C4-2B (cell line): ENCODE measurements at regions not wholly inside any gene's neighbourhood (a gene's known extent, or its start where the extent isn't known, plus 50 kb on each side); places are given as distances from the start of the nearest gene placed in this dataset.

ENCODE experiments used
- H3K27ac ChIP-seq: fragments of 450-650 bp; 2 replicates; pipeline ENCODE4 v1.5.1; 2017
- ZFX ChIP-seq: fragments of 450-650 bp; IDR thresholded peaks from 2 replicates; pipeline ENCODE4 v1.6.1; 2017
- TF ChIP-seq, protein P1 (sequence below): fragments of 450-650 bp; conservative IDR thresholded peaks from 2 replicates; pipeline ENCODE4 v1.5.1; 2017; ENCODE audit warnings: mild to moderate bottlenecking

GRCh38 chr1:80036690-80037432 is 1030.3 kb upstream of the ADGRL4 start:
- H3K27ac ChIP-seq, result no peak overlapping the region
- TF ChIP-seq ZFX, result no peak
- TF ChIP-seq, protein P1, sequence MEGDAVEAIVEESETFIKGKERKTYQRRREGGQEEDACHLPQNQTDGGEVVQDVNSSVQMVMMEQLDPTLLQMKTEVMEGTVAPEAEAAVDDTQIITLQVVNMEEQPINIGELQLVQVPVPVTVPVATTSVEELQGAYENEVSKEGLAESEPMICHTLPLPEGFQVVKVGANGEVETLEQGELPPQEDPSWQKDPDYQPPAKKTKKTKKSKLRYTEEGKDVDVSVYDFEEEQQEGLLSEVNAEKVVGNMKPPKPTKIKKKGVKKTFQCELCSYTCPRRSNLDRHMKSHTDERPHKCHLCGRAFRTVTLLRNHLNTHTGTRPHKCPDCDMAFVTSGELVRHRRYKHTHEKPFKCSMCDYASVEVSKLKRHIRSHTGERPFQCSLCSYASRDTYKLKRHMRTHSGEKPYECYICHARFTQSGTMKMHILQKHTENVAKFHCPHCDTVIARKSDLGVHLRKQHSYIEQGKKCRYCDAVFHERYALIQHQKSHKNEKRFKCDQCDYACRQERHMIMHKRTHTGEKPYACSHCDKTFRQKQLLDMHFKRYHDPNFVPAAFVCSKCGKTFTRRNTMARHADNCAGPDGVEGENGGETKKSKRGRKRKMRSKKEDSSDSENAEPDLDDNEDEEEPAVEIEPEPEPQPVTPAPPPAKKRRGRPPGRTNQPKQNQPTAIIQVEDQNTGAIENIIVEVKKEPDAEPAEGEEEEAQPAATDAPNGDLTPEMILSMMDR, result no peak

DNA sequence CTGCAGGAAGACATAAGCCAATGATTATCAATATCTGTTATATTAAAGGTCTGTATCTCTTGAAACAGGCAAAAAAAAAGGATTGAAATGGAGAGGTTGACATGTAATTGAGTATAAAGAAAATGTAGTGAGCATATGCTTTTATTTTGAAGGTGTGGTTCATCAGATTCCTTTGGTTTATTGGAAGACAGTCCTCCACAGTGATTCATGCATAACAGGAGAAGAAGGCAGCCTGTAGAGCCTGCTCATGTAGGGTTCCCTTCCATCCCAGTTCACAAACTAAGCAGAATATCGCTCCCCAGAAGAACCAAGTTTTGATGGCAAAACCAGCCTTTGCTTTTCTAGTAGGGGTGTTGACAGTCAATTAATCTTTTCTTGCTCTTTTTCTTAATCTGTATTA is 1016.8 kb upstream of the ADGRL4 start:
- no peak overlapping the region for H3K27ac ChIP-seq
- TF ChIP-seq, protein P1, result no peak
- TF ChIP-seq ZFX, result no peak

DNA sequence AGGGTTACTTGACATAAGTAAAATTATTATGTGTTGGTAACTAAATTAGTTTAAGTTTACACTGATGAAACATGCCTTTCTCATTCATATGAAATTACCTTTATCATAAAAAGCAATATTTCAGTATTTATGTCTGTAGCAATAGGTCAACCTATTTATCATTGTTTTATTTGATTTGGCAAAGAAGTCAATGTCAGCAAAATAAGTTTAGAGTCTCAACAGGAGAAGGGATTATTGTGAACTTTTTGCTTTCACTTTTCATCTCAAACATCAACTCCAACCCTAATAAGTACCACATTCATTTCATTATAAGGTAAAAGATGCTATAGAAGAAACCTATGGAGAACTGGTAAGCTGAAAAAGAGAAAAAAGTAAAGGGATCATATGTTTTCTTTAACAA is 1015.4 kb upstream of the ADGRL4 start:
- TF ChIP-seq, protein P1, result no peak
- TF ChIP-seq ZFX, result no peak
- no peak overlapping the region for H3K27ac ChIP-seq

DNA sequence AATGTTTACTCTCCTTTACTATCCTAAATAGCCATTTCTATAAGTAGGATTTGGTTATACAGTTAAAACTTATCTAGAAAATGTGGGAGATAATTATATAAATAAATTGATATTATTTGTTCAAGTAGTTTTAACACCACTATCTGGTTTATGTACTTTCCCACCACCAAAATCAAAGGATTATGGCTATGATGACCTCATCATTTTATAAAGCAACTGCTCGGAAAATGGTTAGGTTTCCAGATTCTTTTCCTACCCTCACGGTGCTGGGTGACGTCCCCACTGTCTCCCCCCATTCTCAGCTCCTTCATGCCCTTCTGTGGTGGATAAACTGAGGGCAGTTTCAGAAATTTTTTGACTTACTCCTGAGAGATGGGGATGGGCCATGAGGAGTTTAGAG is 1011.8 kb upstream of the ADGRL4 start:
- no peak overlapping the region for H3K27ac ChIP-seq
- no peak for TF ChIP-seq ZFX
- TF ChIP-seq, protein P1, result no peak

GRCh38 chr1:80008934-80009333 is 1002.4 kb upstream of the ADGRL4 start:
- no peak overlapping the region for H3K27ac ChIP-seq

GRCh38 chr1:80003250-80003649 is 996.7 kb upstream of the ADGRL4 start:
- no peak for TF ChIP-seq ZFX
- TF ChIP-seq, protein P1, result no peak
- H3K27ac ChIP-seq, result no peak overlapping the region

More at GRCh38 chr1:80008934-80009333, 1002.4 kb upstream of the ADGRL4 start:
- TF ChIP-seq, protein P1, result no peak
- no peak for TF ChIP-seq ZFX

DNA sequence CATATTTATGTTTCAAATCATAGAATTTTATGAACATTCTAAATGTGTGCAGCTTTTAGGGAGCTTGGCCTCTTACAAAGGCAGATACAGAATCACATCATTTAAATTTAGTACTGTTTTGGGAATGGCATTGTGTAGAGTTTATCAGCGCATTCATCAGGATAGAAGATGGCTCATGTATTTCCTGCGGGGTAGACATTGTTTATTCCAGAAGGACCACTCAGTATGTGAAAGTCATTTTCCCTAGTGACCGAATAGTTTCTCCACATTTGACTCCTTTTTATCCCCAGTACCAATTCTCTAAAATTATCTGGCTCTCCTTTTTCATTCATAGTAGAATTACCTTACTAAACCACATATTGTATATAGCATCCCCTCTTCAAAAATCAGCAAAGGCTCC is 981.9 kb upstream of the ADGRL4 start:
- TF ChIP-seq, protein P1, result no peak
- no peak for TF ChIP-seq ZFX

More for the DNA sequence above, 981.9 kb upstream of the ADGRL4 start:
- no peak overlapping the region for H3K27ac ChIP-seq
